SU-DHL-6 (cell line): ENCODE measurements at regions not wholly inside any gene's neighbourhood (a gene's known extent, or its start where the extent isn't known, plus 50 kb on each side); places are given as distances from the start of the nearest gene placed in this dataset.

ENCODE experiments used
- H2AFZ ChIP-seq: fragments of 200-600 bp; sonication (generic); 2 replicates; pipeline ENCODE4 v1.6.1; 2014; ENCODE audit warnings: low read depth, mild to moderate bottlenecking, moderate library complexity, mixed read lengths, antibody characterized with exemption, low read length; ENCODE audit not compliant: severe bottlenecking
- H3F3A ChIP-seq: fragments of 200-600 bp; shearing (Covaris generic); 2 replicates; pipeline ENCODE4 v1.6.0; 2016; ENCODE audit warnings: antibody characterized with exemption, mild to moderate bottlenecking; ENCODE audit not compliant: insufficient read depth
- H3K27ac ChIP-seq: fragments of 200-600 bp; sonication (generic); 2 replicates; pipeline ENCODE4 v1.5.1; 2016; ENCODE audit warnings: low read depth, mild to moderate bottlenecking, low read length, moderate library complexity, mixed read lengths
- H3K27me3 ChIP-seq: fragments of 200-600 bp; sonication (generic), shearing (Covaris generic); 2 replicates; pipeline ENCODE4 v1.6.0; 2014; ENCODE audit warnings: mild to moderate bottlenecking, low read length
- H3K36me3 ChIP-seq: fragments of 200-600 bp; sonication (generic); 2 replicates; pipeline ENCODE4 v1.6.1; 2014; ENCODE audit warnings: mild to moderate bottlenecking, low read length, mixed read lengths
- H3K4me2 ChIP-seq: fragments of 300-600, 200-600 bp; shearing (Covaris generic), sonication (generic); 2 replicates; pipeline ENCODE4 v1.6.0; 2014; ENCODE audit warnings: low read length, low read depth, mild to moderate bottlenecking; ENCODE audit not compliant: poor library complexity, severe bottlenecking
- H3K4me3 ChIP-seq: fragments of 200-600 bp; sonication (generic); 2 replicates; pipeline ENCODE4 v1.5.1; 2014; ENCODE audit warnings: antibody characterized with exemption, low read length, mild to moderate bottlenecking, mixed read lengths; ENCODE audit not compliant: insufficient read depth, poor library complexity, severe bottlenecking
- H3K79me2 ChIP-seq: fragments of 200-600 bp; sonication (generic); 2 replicates; pipeline ENCODE4 v1.6.1; 2014; ENCODE audit warnings: mild to moderate bottlenecking, low read length, moderate library complexity; ENCODE audit not compliant: insufficient read depth
- H3K9ac ChIP-seq: fragments of 200-600 bp; sonication (generic); 2 replicates; pipeline ENCODE4 v1.7.0; 2014; ENCODE audit warnings: mild to moderate bottlenecking, low read length
- H3K9me2 ChIP-seq: fragments of 200-600 bp; sonication (generic); replicated peaks from 2 replicates; pipeline ENCODE4 v1.6.1; 2014; ENCODE audit warnings: low read length; ENCODE audit not compliant: insufficient read depth
- H3K9me3 ChIP-seq: fragments of 200-600 bp; sonication (generic); 2 replicates; pipeline ENCODE4 v1.6.1; 2014; ENCODE audit warnings: low read length, mixed read lengths; ENCODE audit not compliant: insufficient read depth
- H4K20me1 ChIP-seq: fragments of 200-600 bp; sonication (generic); 2 replicates; pipeline ENCODE4 v1.6.1; 2014; ENCODE audit warnings: low read depth, mild to moderate bottlenecking, antibody characterized with exemption, low read length, moderate library complexity, mixed read lengths
- CTCF ChIP-seq: fragments of 200-600 bp; sonication (generic); IDR thresholded peaks from one replicate; pipeline ENCODE4 v1.5.1; 2017; ENCODE audit warnings: antibody characterized with exemption, mild to moderate bottlenecking, low read length, moderate library complexity; ENCODE audit not compliant: insufficient read depth, poor library complexity, severe bottlenecking
- EZH2phosphoT487 ChIP-seq: fragments of 200-600 bp; sonication (generic), shearing (Covaris generic); conservative IDR thresholded peaks from 2 replicates; pipeline ENCODE4 v1.6.1; 2018; ENCODE audit warnings: mild to moderate bottlenecking, antibody characterized with exemption, low read length, moderate library complexity, mixed read lengths

DNA sequence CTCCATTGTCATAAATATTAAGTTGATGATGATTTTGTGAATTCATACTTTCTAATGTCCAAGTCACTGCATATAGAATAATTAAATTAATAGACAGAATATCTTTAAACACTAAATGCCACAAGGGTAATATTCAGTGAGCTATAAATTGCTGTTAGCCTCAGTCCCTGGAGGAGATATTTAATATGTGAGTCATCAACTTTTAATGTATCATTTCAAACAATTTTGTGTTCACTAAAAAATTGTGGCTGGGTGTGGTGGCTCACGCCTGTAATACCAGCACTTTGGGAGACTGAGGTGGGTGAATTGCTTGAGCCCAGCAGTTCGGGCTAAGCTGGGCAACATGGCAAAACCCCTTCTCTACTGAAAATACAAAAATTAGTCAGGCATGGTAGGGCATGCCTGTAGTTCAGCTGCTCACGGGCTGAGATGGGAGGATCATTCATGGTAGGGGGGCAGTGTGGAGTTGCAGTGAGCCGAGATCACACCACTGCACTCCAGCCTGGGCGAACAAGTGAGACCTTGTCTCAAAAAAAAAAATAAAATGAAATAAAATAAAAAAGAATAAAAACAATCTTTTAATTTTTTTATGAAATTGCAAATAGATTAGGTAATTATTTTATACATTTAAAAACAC, 717.3 kb upstream of the CHD1 start:
- H3K27ac ChIP-seq: no peak overlapping the region
- H3K27me3 ChIP-seq: no peaks in the 10 kb centered on the region
- no peaks in the 10 kb centered on the region for H4K20me1 ChIP-seq
- H3K4me3 ChIP-seq: no peak overlapping the region
- H3F3A ChIP-seq: no peaks in the 10 kb centered on the region
- H3K9me2 ChIP-seq: no peaks in the 10 kb centered on the region
- no peak overlapping the region for H3K4me2 ChIP-seq
- H3K9me3 ChIP-seq: no peaks in the 10 kb centered on the region
- H2AFZ ChIP-seq: no peak overlapping the region
- no peak for TF ChIP-seq CTCF
- TF ChIP-seq EZH2phosphoT487: no peak
- H3K79me2 ChIP-seq: no peaks in the 10 kb centered on the region
- H3K36me3 ChIP-seq: no peaks in the 10 kb centered on the region
- H3K9ac ChIP-seq: no peak overlapping the region

DNA sequence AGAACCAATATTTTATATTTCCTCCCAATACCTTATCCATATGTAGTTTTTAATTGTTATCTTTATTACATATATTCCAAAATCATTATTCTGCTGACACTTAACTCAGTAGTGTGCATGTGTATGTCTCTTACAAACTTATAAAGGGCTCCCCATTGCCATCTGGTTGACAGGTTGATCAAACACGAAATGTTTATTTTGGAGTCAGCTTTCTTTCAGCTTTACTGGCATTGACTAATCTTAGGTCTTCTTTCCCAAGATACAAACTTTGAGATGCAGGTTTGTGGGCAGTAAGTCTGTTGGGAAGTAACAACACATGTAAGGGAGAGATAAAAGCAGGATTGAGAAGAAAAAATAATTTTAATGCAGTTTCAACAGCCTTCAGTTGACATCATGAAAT, 716.0 kb upstream of the CHD1 start:
- TF ChIP-seq CTCF: no peak
- no peak for TF ChIP-seq EZH2phosphoT487
- no peaks in the 10 kb centered on the region for H3K36me3 ChIP-seq
- H2AFZ ChIP-seq: no peak overlapping the region
- H4K20me1 ChIP-seq: no peaks in the 10 kb centered on the region
- H3F3A ChIP-seq: no peaks in the 10 kb centered on the region
- no peaks in the 10 kb centered on the region for H3K79me2 ChIP-seq
- no peaks in the 10 kb centered on the region for H3K9me3 ChIP-seq
- no peak overlapping the region for H3K4me3 ChIP-seq
- no peak overlapping the region for H3K9ac ChIP-seq
- H3K9me2 ChIP-seq: no peaks in the 10 kb centered on the region
- H3K27ac ChIP-seq: no peak overlapping the region
- no peaks in the 10 kb centered on the region for H3K27me3 ChIP-seq
- no peak overlapping the region for H3K4me2 ChIP-seq

DNA sequence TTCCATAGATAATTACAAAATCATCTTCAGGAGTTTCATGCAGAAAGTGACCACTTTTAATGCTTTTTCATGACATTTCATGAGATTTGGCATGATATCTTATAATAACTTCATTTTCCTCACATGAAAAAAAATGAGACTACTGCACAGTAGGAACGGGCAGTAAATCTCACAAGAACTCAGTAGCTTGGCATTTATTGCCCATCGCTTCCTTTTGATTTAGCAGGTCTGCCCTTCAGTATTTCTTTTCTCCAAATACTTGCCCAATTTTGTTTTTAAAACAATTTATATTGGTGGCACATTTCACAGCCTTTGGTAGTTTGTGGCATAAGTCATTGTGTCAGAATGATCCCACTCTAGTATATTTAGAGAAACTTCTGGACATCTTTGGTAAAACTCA, 711.8 kb upstream of the CHD1 start:
- H4K20me1 ChIP-seq: no peaks in the 10 kb centered on the region
- no peak overlapping the region for H3K27ac ChIP-seq
- no peaks in the 10 kb centered on the region for H3F3A ChIP-seq
- H3K4me3 ChIP-seq: no peak overlapping the region
- no peaks in the 10 kb centered on the region for H3K9me3 ChIP-seq
- no peak overlapping the region for H3K4me2 ChIP-seq
- no peak for TF ChIP-seq EZH2phosphoT487
- no peak for TF ChIP-seq CTCF
- H3K36me3 ChIP-seq: no peaks in the 10 kb centered on the region
- no peak overlapping the region for H3K9ac ChIP-seq
- H3K9me2 ChIP-seq: no peaks in the 10 kb centered on the region
- no peaks in the 10 kb centered on the region for H3K79me2 ChIP-seq
- H2AFZ ChIP-seq: no peak overlapping the region
- H3K27me3 ChIP-seq: no peaks in the 10 kb centered on the region

GRCh38 chr5:99639905-99640304, 711.1 kb upstream of the CHD1 start:
- no peak overlapping the region for H2AFZ ChIP-seq

More at GRCh38 chr5:99639905-99640304, 711.1 kb upstream of the CHD1 start:
- Histone ChIP-seq H4K20me1 (no peaks in the 10 kb centered on the region), H3K9me3 (no peaks in the 10 kb centered on the region), H3K79me2 (no peaks in the 10 kb centered on the region), H3K9me2 (no peaks in the 10 kb centered on the region), H3K27me3 (no peaks in the 10 kb centered on the region), H3K4me3 (no peak overlapping the region), H3K9ac (no peak overlapping the region), H3K36me3 (no peaks in the 10 kb centered on the region), H3K27ac (no peak overlapping the region), H3K4me2 (no peak overlapping the region), H3F3A (no peaks in the 10 kb centered on the region)
- TF ChIP-seq CTCF (no peak), EZH2phosphoT487 (no peak)
